Aorta (tissue), 5 donors: ENCODE measurements at regions not wholly inside any gene's neighbourhood (a gene's known extent, or its start where the extent isn't known, plus 50 kb on each side); places are given as distances from the start of the nearest gene placed in this dataset.

Experiments used
- ATAC-seq: fragments of 200-7000 bp; cut with Tn5 transposase; one replicate; pipeline ENCODE4 v1.9.1; 2022; ENCODE audit warnings: moderate library complexity; ENCODE audit not compliant: low FRiP score
- DNase-seq, 2 donors: peaks; one replicate each; pipeline ENCODE4 v3.0.0-alpha.2; 2020
- H3K27ac ChIP-seq, 2 donors: one replicate each; pipeline ENCODE4 v1.5.1; 2013; ENCODE audit warnings: low read length in 2 of 2, mild to moderate bottlenecking in 2 of 2, moderate library complexity in 2 of 2, control low read depth in 1 of 2, inconsistent platforms in 1 of 2, low read depth in 1 of 2
- H3K27me3 ChIP-seq, 2 donors: one replicate each; pipeline ENCODE4 v1.6.1; 2013; ENCODE audit warnings: control low read depth in 1 of 2, low read length in 1 of 2, mild to moderate bottlenecking in 1 of 2, moderate library complexity in 1 of 2; ENCODE audit not compliant: insufficient read depth in 2 of 2, control insufficient read depth in 1 of 2
- H3K36me3 ChIP-seq, 2 donors: one replicate each; pipeline ENCODE4 v1.6.1; 2013; ENCODE audit warnings: control low read depth in 1 of 2, low read length in 1 of 2, mild to moderate bottlenecking in 1 of 2; ENCODE audit not compliant: insufficient read depth in 2 of 2, control insufficient read depth in 1 of 2
- H3K4me1 ChIP-seq, 2 donors: one replicate each; pipeline ENCODE4 v1.6.1; 2013; ENCODE audit warnings: low read length in 2 of 2, control low read depth in 1 of 2, mild to moderate bottlenecking in 1 of 2, moderate library complexity in 1 of 2; ENCODE audit not compliant: insufficient read depth in 2 of 2, control insufficient read depth in 1 of 2
- H3K4me3 ChIP-seq, 2 donors: one replicate each; pipeline ENCODE4 v1.5.1; 2013; ENCODE audit warnings: low read length in 2 of 2, control low read depth in 1 of 2, mild to moderate bottlenecking in 1 of 2
- H3K9me3 ChIP-seq: one replicate; pipeline ENCODE4 v1.6.1; 2013; ENCODE audit warnings: mild to moderate bottlenecking, low read length; ENCODE audit not compliant: control insufficient read depth
- WGBS, 2 donors: extraction: QIAGEN DNeasy Blood & Tissue Kit; methylation state at CpG; one replicate each; pipeline ENCODE4 v1.1.7; 2013; 5-methylcytosine and 5-hydroxymethylcytosine counted together
- intact Hi-C, 2 donors: fragments of 100-400 bp; cut with DNase I; formaldehyde crosslinking; loops; one replicate each; pipeline versions ENCODE4 v1.14.2 to v1.15.0; 2022
- donor health status: healthy with polysubstance abuse.
- donor health status: Bipolar disorder and iron deficiency.
- donor health status: DM: no; HTN: no; CAD: no.
- donor health status: DM: no; HTN: no; CAD: no.
- donor health status: DM: yes; HTN: yes; CAD: no.

GRCh38 chr14:97757491-97757890 is 960.3 kb downstream of the VRK1 start:
- intact Hi-C loops = no loop called here
- Histone ChIP-seq H3K36me3 (no peaks in the 10 kb centered on the region), H3K27me3 (peaks cover 0 to 3% of the 10 kb centered on the region in 2 donors), H3K4me1 (no peaks in the 10 kb centered on the region), H3K4me3 (no peak overlapping the region), H3K9me3 (no peaks in the 10 kb centered on the region), H3K27ac (no peak overlapping the region)
- ATAC-seq (no peak), DNase-seq (no peak)
- 41 to 51% methylated on average over 6 of the region's 6 CpGs for WGBS, 2 donors

GRCh38 chr14:97760050-97760449 is 962.9 kb downstream of the VRK1 start:
- DNase-seq (no peak), ATAC-seq (no peak)
- Histone ChIP-seq H3K36me3 (no peaks in the 10 kb centered on the region), H3K27me3 (peaks cover 0 to 3% of the 10 kb centered on the region in 2 donors), H3K27ac (no peak overlapping the region), H3K4me3 (no peak overlapping the region), H3K9me3 (no peaks in the 10 kb centered on the region), H3K4me1 (no peaks in the 10 kb centered on the region)
- 74 to 96% methylated on average over 1 of the region's 1 CpG for WGBS, 2 donors
- intact Hi-C loops = no loop called here

DNA sequence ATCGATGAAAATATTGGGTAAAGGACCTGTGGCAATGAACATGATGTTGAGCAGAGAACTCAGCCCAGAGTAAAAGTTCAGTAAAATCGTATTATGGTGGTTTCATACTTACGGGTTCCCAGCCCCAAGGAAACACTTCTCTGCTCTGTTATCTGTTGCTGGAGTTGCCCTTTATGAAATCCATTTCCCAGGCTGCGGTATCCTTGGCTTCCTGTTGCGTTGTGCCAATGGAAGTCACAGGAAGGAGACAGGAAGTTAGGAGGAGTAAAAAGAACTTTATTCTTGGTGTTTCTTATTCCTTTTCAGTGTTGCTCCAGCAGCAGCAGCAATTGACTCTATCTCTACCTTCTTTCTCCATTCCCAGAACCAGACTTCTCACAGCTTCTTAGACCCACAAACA is 965.2 kb downstream of the VRK1 start:
- intact Hi-C loops = no loop called here
- 61 to 70% methylated on average over 5 of the region's 5 CpGs for WGBS, 2 donors

GRCh38 chr14:97771340-97772045 is 974.3 kb downstream of the VRK1 start:
- DNase-seq (no peak), ATAC-seq (no peak)
- H3K9me3 ChIP-seq = no peaks in the 10 kb centered on the region
- no peak overlapping the region for H3K4me3 ChIP-seq
- H3K4me1 ChIP-seq = no peaks in the 10 kb centered on the region
- 64 to 68% methylated on average over 8 of the region's 8 CpGs for WGBS, 2 donors
- H3K27ac ChIP-seq = no peak overlapping the region
- H3K36me3 ChIP-seq = no peaks in the 10 kb centered on the region
- intact Hi-C loops = no loop called here
- no peaks in the 10 kb centered on the region for H3K27me3 ChIP-seq

More for the DNA sequence above, 965.2 kb downstream of the VRK1 start:
- Histone ChIP-seq H3K36me3 (no peaks in the 10 kb centered on the region), H3K9me3 (no peaks in the 10 kb centered on the region), H3K4me3 (no peak overlapping the region), H3K4me1 (no peaks in the 10 kb centered on the region), H3K27ac (no peak overlapping the region), H3K27me3 (peaks cover 0 to 3% of the 10 kb centered on the region in 2 donors)
- ATAC-seq (no peak), DNase-seq (no peak)

GRCh38 chr14:97773598-97773997 is 976.4 kb downstream of the VRK1 start:
- no peak for DNase-seq
- intact Hi-C loops = no loop called here

GRCh38 chr14:97776890-97777558 is 979.8 kb downstream of the VRK1 start:
- DNase-seq = no peak
- no peak for ATAC-seq
- WGBS, 2 donors = 60 to 70% methylated on average over 5 of the region's 5 CpGs

More at GRCh38 chr14:97773598-97773997, 976.4 kb downstream of the VRK1 start:
- Histone ChIP-seq H3K27me3 (no peaks in the 10 kb centered on the region), H3K4me1 (no peaks in the 10 kb centered on the region), H3K9me3 (no peaks in the 10 kb centered on the region), H3K27ac (no peak overlapping the region), H3K4me3 (no peak overlapping the region), H3K36me3 (no peaks in the 10 kb centered on the region)
- ATAC-seq = no peak
- 60 to 65% methylated on average over 6 of the region's 6 CpGs for WGBS, 2 donors

GRCh38 chr14:97777622-97778355 is 980.6 kb downstream of the VRK1 start:
- Histone ChIP-seq H3K27ac (no peak overlapping the region), H3K9me3 (no peaks in the 10 kb centered on the region), H3K4me3 (no peak overlapping the region), H3K4me1 (no peaks in the 10 kb centered on the region), H3K27me3 (no peaks in the 10 kb centered on the region), H3K36me3 (no peaks in the 10 kb centered on the region)
- no peak for ATAC-seq
- 77 to 80% methylated on average over 9 of the region's 9 CpGs for WGBS, 2 donors
- intact Hi-C loops = no loop called here
- DNase-seq = no peak

More at GRCh38 chr14:97776890-97777558, 979.8 kb downstream of the VRK1 start:
- H3K27ac ChIP-seq = no peak overlapping the region
- H3K4me3 ChIP-seq = no peak overlapping the region
- no peaks in the 10 kb centered on the region for H3K36me3 ChIP-seq
- H3K9me3 ChIP-seq = no peaks in the 10 kb centered on the region
- no peaks in the 10 kb centered on the region for H3K27me3 ChIP-seq
- H3K4me1 ChIP-seq = no peaks in the 10 kb centered on the region
- intact Hi-C loops = no loop called here

DNA sequence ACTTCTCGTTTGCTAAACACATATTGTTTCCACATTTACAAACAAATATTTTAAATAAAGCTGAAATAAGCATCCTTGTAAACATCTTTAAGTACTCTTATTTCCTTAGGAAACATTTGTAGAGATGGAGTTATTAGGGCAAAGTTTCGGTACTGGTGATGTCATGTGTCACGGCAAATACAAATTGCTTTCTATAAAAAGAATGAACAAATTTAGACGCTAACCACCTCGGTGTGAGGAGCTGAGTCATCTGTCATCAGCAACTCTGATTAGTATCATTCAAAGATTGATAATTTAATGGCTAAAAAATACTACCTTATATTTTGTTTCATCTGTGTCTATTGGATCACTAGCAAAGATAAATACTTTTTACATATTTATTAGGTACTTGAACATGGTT is 982.0 kb downstream of the VRK1 start:
- H3K4me1 ChIP-seq = no peaks in the 10 kb centered on the region
- no peaks in the 10 kb centered on the region for H3K9me3 ChIP-seq
- H3K36me3 ChIP-seq = no peaks in the 10 kb centered on the region
- ATAC-seq = no peak
- no peaks in the 10 kb centered on the region for H3K27me3 ChIP-seq
- 36 to 43% methylated on average over 5 of the region's 5 CpGs for WGBS, 2 donors
- no peak for DNase-seq
- intact Hi-C loops = no loop called here
- H3K4me3 ChIP-seq = no peak overlapping the region
- H3K27ac ChIP-seq = no peak overlapping the region
